NB4 (cell line): ENCODE measurements at regions not wholly inside any gene's neighbourhood (a gene's known extent, or its start where the extent isn't known, plus 50 kb on each side); places are given as distances from the start of the nearest gene placed in this dataset.

ENCODE experiments used
- CTCF ChIP-seq: IDR thresholded peaks from one replicate; pipeline ENCODE4 v1.5.1; 2012; ENCODE audit warnings: low read depth, low read length
- POLR2A ChIP-seq: IDR thresholded peaks from 2 replicates; pipeline ENCODE4 v1.6.1; 2011; ENCODE audit warnings: mild to moderate bottlenecking; ENCODE audit not compliant: insufficient read length; ENCODE audit errors: extremely low read depth

- no peak for TF ChIP-seq POLR2A
- no peak for TF ChIP-seq CTCF
Measured at GRCh38 chr5:40360685-40361084, 319.0 kb upstream of the PTGER4 start.
